ENCODE measurements at regions not wholly inside any gene's neighbourhood (a gene's known extent, or its start where the extent isn't known, plus 50 kb on each side); places are given as distances from the start of the nearest gene placed in this dataset.

GRCh38 chr10:123409426-123409825, 255.2 kb downstream of the BUB3 start:
- Histone ChIP-seq H3K36me3 (no peaks in the 10 kb centered on the region), H3K4me3 (no peak overlapping the region), H3K27me3 (no peaks in the 10 kb centered on the region), H3K4me1 (peaks cover 0 to 8% (median 0%) of the 10 kb centered on the region in 4 donors), H3K9me3 (peaks cover 0 to 8% (median 4%) of the 10 kb centered on the region in 4 donors), H3K27ac (no peak overlapping the region)
- peak in 1 of 2 donors; percentile 44 for DNase-seq
- intact Hi-C loops (cut with DNase I; ENCODE audit: low total_unique reads): no loop called here
- WGBS, 5 donors: 43 to 75% (median 64%) methylated on average over 3 of the region's 3 CpGs
- TF ChIP-seq POLR2AphosphoS5 (IDR thresholded peaks at IDR 0.05) (no peak), CTCF (IDR thresholded peaks at IDR 0.05) (no peak), EP300 (IDR thresholded peaks at IDR 0.05) (no peak), POLR2A (IDR thresholded peaks at IDR 0.05) (no peak)

GRCh38 chr10:123409884-123410283, 255.7 kb downstream of the BUB3 start:
- no peak for TF ChIP-seq EP300 (IDR thresholded peaks at IDR 0.05)
- no peak for TF ChIP-seq POLR2AphosphoS5 (IDR thresholded peaks at IDR 0.05)
- TF ChIP-seq CTCF (IDR thresholded peaks at IDR 0.05): no peak
- no peak for TF ChIP-seq POLR2A (IDR thresholded peaks at IDR 0.05)

GRCh38 chr10:123413353-123413752, 252.8 kb upstream of the GPR26 start:
- no peak for DNase-seq
- TF ChIP-seq POLR2AphosphoS5 (IDR thresholded peaks at IDR 0.05): no peak
- no peak for TF ChIP-seq CTCF (IDR thresholded peaks at IDR 0.05)
- no peak for TF ChIP-seq POLR2A (IDR thresholded peaks at IDR 0.05)
- no peak for TF ChIP-seq EP300 (IDR thresholded peaks at IDR 0.05)
- intact Hi-C loops (cut with DNase I; ENCODE audit: low total_unique reads): no loop called here
- no peak overlapping the region for H3K27ac ChIP-seq
- no peaks in the 10 kb centered on the region for H3K36me3 ChIP-seq
- peaks cover 0 to 8% (median 0%) of the 10 kb centered on the region in 4 donors for H3K4me1 ChIP-seq
- H3K9me3 ChIP-seq: no peaks in the 10 kb centered on the region
- no peaks in the 10 kb centered on the region for H3K27me3 ChIP-seq
- WGBS, 5 donors: 75 to 87% (median 83%) methylated on average over 2 of the region's 2 CpGs
- no peak overlapping the region for H3K4me3 ChIP-seq

More at GRCh38 chr10:123409884-123410283, 255.7 kb downstream of the BUB3 start:
- no peak overlapping the region for H3K4me3 ChIP-seq
- 70 to 74% (median 73%) methylated on average over 6 of the region's 6 CpGs for WGBS, 5 donors
- H3K9me3 ChIP-seq: peaks cover 0 to 5% (median 1%) of the 10 kb centered on the region in 4 donors
- H3K27me3 ChIP-seq: no peaks in the 10 kb centered on the region
- no peak overlapping the region for H3K27ac ChIP-seq
- intact Hi-C loops (cut with DNase I; ENCODE audit: low total_unique reads): no loop called here
- H3K36me3 ChIP-seq: no peaks in the 10 kb centered on the region
- H3K4me1 ChIP-seq: peaks cover 0 to 8% (median 0%) of the 10 kb centered on the region in 4 donors
- DNase-seq: no peak

- no peaks in the 10 kb centered on the region for H3K36me3 ChIP-seq
- TF ChIP-seq POLR2A (IDR thresholded peaks at IDR 0.05): no peak
- TF ChIP-seq POLR2AphosphoS5 (IDR thresholded peaks at IDR 0.05): no peak
- TF ChIP-seq EP300 (IDR thresholded peaks at IDR 0.05): no peak
- TF ChIP-seq CTCF (IDR thresholded peaks at IDR 0.05): no peak
- no peaks in the 10 kb centered on the region for H3K4me1 ChIP-seq
- no peak overlapping the region for H3K27ac ChIP-seq
- intact Hi-C loops (cut with DNase I; ENCODE audit: low total_unique reads): no loop called here
- no peak overlapping the region for H3K4me3 ChIP-seq
- no peaks in the 10 kb centered on the region for H3K9me3 ChIP-seq
- WGBS, 5 donors: 53 to 68% (median 59%) methylated on average over 4 of the region's 4 CpGs
- H3K27me3 ChIP-seq: no peaks in the 10 kb centered on the region
- no peak for DNase-seq
These were observed 250.6 kb upstream of the GPR26 start for GRCh38 chr10:123415523-123415922.

Data from stomach (tissue), 8 donors.